OCI-LY7 (cell line): ENCODE measurements at regions not wholly inside any gene's neighbourhood (a gene's known extent, or its start where the extent isn't known, plus 50 kb on each side); places are given as distances from the start of the nearest gene placed in this dataset.

Experiments
- BruUV-seq: library from RNA; stranded (reverse); fragments of 400-500 nt; replicated peaks from 2 replicates; lab custom pipeline; 2021; lab: Mats Ljungman, UMichigan
- CTCF ChIA-PET: fragments of 300-600 bp; sonication (Branson Sonifier 250); formaldehyde crosslinking; loops from one replicate; lab custom pipeline; 2022; ENCODE audit warnings: antibody characterized with exemption; ENCODE audit not compliant: unreplicated experiment; lab: Charles Lee
- POLR2A ChIA-PET: fragments of 300-600 bp; sonication (Branson Sonifier 250); formaldehyde crosslinking; loops from one replicate; lab custom pipeline; 2022; ENCODE audit warnings: antibody characterized with exemption; lab: Charles Lee
- DNase-seq: peaks from one replicate; pipeline ENCODE4 v3.0.0-alpha.2; 2015; ENCODE audit warnings: low spot score
- H2AFZ ChIP-seq: fragments of 200-600 bp; sonication (generic), shearing (Covaris generic); 2 replicates; pipeline ENCODE4 v1.6.1; 2014; ENCODE audit warnings: mild to moderate bottlenecking, antibody characterized with exemption, low read length, moderate library complexity
- H3K27ac ChIP-seq: fragments of 200-600 bp; sonication (generic); 2 replicates; pipeline ENCODE4 v1.5.1; 2014; ENCODE audit warnings: mixed run types, low read depth, mild to moderate bottlenecking, moderate library complexity, low read length, inconsistent platforms; ENCODE audit not compliant: poor library complexity, severe bottlenecking
- H3K36me3 ChIP-seq: fragments of 200-600 bp; sonication (generic); 2 replicates; pipeline ENCODE4 v1.6.1; 2014; ENCODE audit warnings: mild to moderate bottlenecking, antibody characterized with exemption, low read length, moderate library complexity, mixed read lengths; ENCODE audit not compliant: insufficient read depth
- H3K4me1 ChIP-seq: fragments of 200-600 bp; sonication (generic); 2 replicates; pipeline ENCODE4 v1.5.1; 2014; ENCODE audit warnings: mild to moderate bottlenecking, low read length; ENCODE audit not compliant: insufficient read depth, poor library complexity, severe bottlenecking
- H3K4me2 ChIP-seq: fragments of 200-600 bp; sonication (generic); 2 replicates; pipeline ENCODE4 v1.6.1; 2014; ENCODE audit warnings: mild to moderate bottlenecking, low read length
- H3K4me3 ChIP-seq: fragments of 200-600 bp; sonication (generic); 2 replicates; pipeline ENCODE4 v1.5.1; 2014; ENCODE audit warnings: mild to moderate bottlenecking, low read depth, low read length; ENCODE audit not compliant: poor library complexity, severe bottlenecking
- H3K79me2 ChIP-seq: fragments of 200-600 bp; sonication (generic); 2 replicates; pipeline ENCODE4 v1.6.1; 2016; ENCODE audit warnings: low read depth, mild to moderate bottlenecking, low read length, moderate library complexity, mixed read lengths; ENCODE audit not compliant: insufficient read depth
- H3K9me2 ChIP-seq: fragments of 200-600 bp; sonication (generic); 2 replicates; pipeline ENCODE4 v1.6.1; 2016; ENCODE audit warnings: mild to moderate bottlenecking, low read length, mixed read lengths; ENCODE audit not compliant: insufficient read depth
- H3K9me3 ChIP-seq: fragments of 200-600 bp; sonication (generic); 2 replicates; pipeline ENCODE4 v1.6.1; 2014; ENCODE audit warnings: mild to moderate bottlenecking, mixed run types, low read length, mixed read lengths
- H4K20me1 ChIP-seq: fragments of 200-600 bp; sonication (generic); 2 replicates; pipeline ENCODE4 v1.6.1; 2014; ENCODE audit warnings: mild to moderate bottlenecking, antibody characterized with exemption, low read length, moderate library complexity, mixed read lengths; ENCODE audit not compliant: insufficient read depth
- EZH2phosphoT487 ChIP-seq: fragments of 200-600 bp; sonication (generic); IDR thresholded peaks from 2 replicates; pipeline ENCODE4 v1.6.1; 2018; ENCODE audit warnings: low read depth, borderline replicate concordance, mild to moderate bottlenecking, mixed run types, antibody characterized with exemption, low read length, moderate library complexity, mixed read lengths
- intact Hi-C: fragments of 100-400 bp; cut with micrococcal nuclease; formaldehyde crosslinking; loops from one replicate; pipeline ENCODE4 v1.10.0; 2022; ENCODE audit not compliant: unreplicated experiment
- TF ChIP-seq, protein P1 (sequence below): fragments of 200-600 bp; sonication (generic); conservative IDR thresholded peaks from 2 replicates; pipeline ENCODE4 v1.5.1; 2014; ENCODE audit warnings: mild to moderate bottlenecking, antibody characterized with exemption, low read length, moderate library complexity, mixed read lengths

- CTCF ChIA-PET = no interaction called here
- Histone ChIP-seq H3K27ac (no peak overlapping the region), H2AFZ (no peak overlapping the region), H4K20me1 (no peaks in the 10 kb centered on the region), H3K9me2 (no peaks in the 10 kb centered on the region), H3K79me2 (no peaks in the 10 kb centered on the region), H3K4me2 (no peak overlapping the region), H3K4me1 (no peaks in the 10 kb centered on the region), H3K4me3 (no peak overlapping the region), H3K9me3 (no peaks in the 10 kb centered on the region), H3K36me3 (no peaks in the 10 kb centered on the region)
- POLR2A ChIA-PET = no interaction called here
- no peak for TF ChIP-seq EZH2phosphoT487
- TF ChIP-seq, protein P1, sequence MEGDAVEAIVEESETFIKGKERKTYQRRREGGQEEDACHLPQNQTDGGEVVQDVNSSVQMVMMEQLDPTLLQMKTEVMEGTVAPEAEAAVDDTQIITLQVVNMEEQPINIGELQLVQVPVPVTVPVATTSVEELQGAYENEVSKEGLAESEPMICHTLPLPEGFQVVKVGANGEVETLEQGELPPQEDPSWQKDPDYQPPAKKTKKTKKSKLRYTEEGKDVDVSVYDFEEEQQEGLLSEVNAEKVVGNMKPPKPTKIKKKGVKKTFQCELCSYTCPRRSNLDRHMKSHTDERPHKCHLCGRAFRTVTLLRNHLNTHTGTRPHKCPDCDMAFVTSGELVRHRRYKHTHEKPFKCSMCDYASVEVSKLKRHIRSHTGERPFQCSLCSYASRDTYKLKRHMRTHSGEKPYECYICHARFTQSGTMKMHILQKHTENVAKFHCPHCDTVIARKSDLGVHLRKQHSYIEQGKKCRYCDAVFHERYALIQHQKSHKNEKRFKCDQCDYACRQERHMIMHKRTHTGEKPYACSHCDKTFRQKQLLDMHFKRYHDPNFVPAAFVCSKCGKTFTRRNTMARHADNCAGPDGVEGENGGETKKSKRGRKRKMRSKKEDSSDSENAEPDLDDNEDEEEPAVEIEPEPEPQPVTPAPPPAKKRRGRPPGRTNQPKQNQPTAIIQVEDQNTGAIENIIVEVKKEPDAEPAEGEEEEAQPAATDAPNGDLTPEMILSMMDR = no peak
- BruUV-seq = no TSS peak
- no peak for DNase-seq
- intact Hi-C loops = no loop called here
Measured at GRCh38 chr2:162926907-162927306, 88.3 kb upstream of the KCNH7 start.

DNA sequence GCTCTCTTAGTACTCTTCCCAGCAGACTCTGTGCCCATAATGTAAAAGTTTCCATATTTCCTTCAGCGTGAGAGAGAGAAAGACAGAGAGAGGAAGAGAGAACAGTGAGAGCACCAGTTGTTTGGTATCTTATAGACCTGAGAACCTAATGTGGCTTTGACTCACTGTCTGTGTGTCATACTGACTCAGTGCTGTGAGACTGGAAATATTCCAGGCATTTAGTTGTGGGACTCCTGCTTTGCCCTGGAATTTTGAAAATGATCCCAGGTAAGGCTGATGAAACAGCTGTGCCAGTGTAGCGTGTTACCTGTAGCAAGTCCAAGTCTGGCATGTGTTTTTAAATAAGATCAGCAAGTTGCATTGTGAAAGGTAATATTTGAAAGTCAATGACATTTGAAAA is 87.9 kb upstream of the KCNH7 start:
- Histone ChIP-seq H3K4me3 (no peak overlapping the region), H2AFZ (no peak overlapping the region), H3K79me2 (no peaks in the 10 kb centered on the region), H3K9me2 (no peaks in the 10 kb centered on the region), H3K36me3 (no peaks in the 10 kb centered on the region), H3K4me1 (no peaks in the 10 kb centered on the region), H3K27ac (no peak overlapping the region), H4K20me1 (no peaks in the 10 kb centered on the region), H3K9me3 (no peaks in the 10 kb centered on the region), H3K4me2 (no peak overlapping the region)
- intact Hi-C loops = no loop called here
- POLR2A ChIA-PET = no interaction called here
- BruUV-seq = no TSS peak
- TF ChIP-seq, protein P1 = no peak
- TF ChIP-seq EZH2phosphoT487 = no peak
- CTCF ChIA-PET = no interaction called here
- DNase-seq = no peak

- no peaks in the 10 kb centered on the region for H3K79me2 ChIP-seq
- H3K4me2 ChIP-seq = no peak overlapping the region
- no peaks in the 10 kb centered on the region for H3K9me3 ChIP-seq
- H4K20me1 ChIP-seq = no peaks in the 10 kb centered on the region
- TF ChIP-seq, protein P1 = no peak
- no TSS peak for BruUV-seq
- no peaks in the 10 kb centered on the region for H3K9me2 ChIP-seq
- no peaks in the 10 kb centered on the region for H3K4me1 ChIP-seq
- H3K36me3 ChIP-seq = no peaks in the 10 kb centered on the region
- H2AFZ ChIP-seq = no peak overlapping the region
- CTCF ChIA-PET = no interaction called here
- POLR2A ChIA-PET = no interaction called here
- no peak for DNase-seq
- no peak overlapping the region for H3K4me3 ChIP-seq
- no peak overlapping the region for H3K27ac ChIP-seq
- intact Hi-C loops = no loop called here
Measured at GRCh38 chr2:162925595-162925994, 87.0 kb upstream of the KCNH7 start.
